Breast epithelium (tissue), 4 donors: ENCODE measurements at regions not wholly inside any gene's neighbourhood (a gene's known extent, or its start where the extent isn't known, plus 50 kb on each side); places are given as distances from the start of the nearest gene placed in this dataset.

ENCODE experiments used
- DNase-seq, 2 donors: peaks; one replicate each; pipeline ENCODE4 v3.0.0-alpha.2; 2019; ENCODE audit warnings: low spot score in 2 of 2
- H3K27ac ChIP-seq, 2 donors: fragments of 200-600 bp; sonication (generic) in 1 of 2; one replicate each; pipeline ENCODE4 v1.5.1; 2016 to 2019; ENCODE audit warnings: mild to moderate bottlenecking in 1 of 2
- H3K27me3 ChIP-seq, 2 donors: fragments of 200-600 bp; sonication (generic) in 1 of 2; one replicate each; pipeline versions ENCODE4 v1.5.1 to v1.6.0; 2017 to 2019; ENCODE audit warnings: control low read depth in 1 of 2, mild to moderate bottlenecking in 1 of 2
- H3K36me3 ChIP-seq: fragments of 200-600 bp; one replicate; pipeline ENCODE4 v1.5.1; 2019
- H3K4me1 ChIP-seq, 2 donors: fragments of 200-600 bp; sonication (generic); one replicate each; pipeline ENCODE4 v1.5.1; 2016 to 2019; ENCODE audit warnings: control low read depth in 1 of 2
- H3K4me3 ChIP-seq, 3 donors: fragments of 200-600 bp; sonication (generic); 1 replicate in 2 of 3; 2 replicates in 1 of 3; pipeline ENCODE4 v1.5.1; 2016 to 2019; ENCODE audit warnings: mild to moderate bottlenecking in 3 of 3, moderate library complexity in 2 of 3
- H3K9me3 ChIP-seq, 2 donors: fragments of 200-600 bp; sonication (generic) in 1 of 2; one replicate each; pipeline ENCODE4 v1.5.1; 2016 to 2019; ENCODE audit warnings: control low read depth in 1 of 2
- POLR2A ChIP-seq: fragments of 450-650 bp; IDR thresholded peaks from one replicate; pipeline ENCODE4 v1.6.1; 2016; ENCODE audit warnings: antibody characterized with exemption, mild to moderate bottlenecking, moderate library complexity
- POLR2AphosphoS5 ChIP-seq, 3 donors: sonication (generic); formaldehyde crosslinking; IDR thresholded peaks; one replicate each; pipeline ENCODE4 v1.6.1; 2017; ENCODE audit warnings: antibody characterized with exemption in 3 of 3
- intact Hi-C: fragments of 100-400 bp; cut with DNase I; formaldehyde crosslinking; loops from one replicate; pipeline ENCODE4 v1.15.1; 2023; ENCODE audit warnings: low total_unique reads
- TF ChIP-seq, protein P1 (sequence below), 3 donors: fragments of 450-650 bp; IDR thresholded peaks; one replicate each; pipeline ENCODE4 v1.5.1; 2016 to 2017; ENCODE audit warnings: antibody characterized with exemption in 3 of 3, mild to moderate bottlenecking in 3 of 3, moderate library complexity in 3 of 3

DNA sequence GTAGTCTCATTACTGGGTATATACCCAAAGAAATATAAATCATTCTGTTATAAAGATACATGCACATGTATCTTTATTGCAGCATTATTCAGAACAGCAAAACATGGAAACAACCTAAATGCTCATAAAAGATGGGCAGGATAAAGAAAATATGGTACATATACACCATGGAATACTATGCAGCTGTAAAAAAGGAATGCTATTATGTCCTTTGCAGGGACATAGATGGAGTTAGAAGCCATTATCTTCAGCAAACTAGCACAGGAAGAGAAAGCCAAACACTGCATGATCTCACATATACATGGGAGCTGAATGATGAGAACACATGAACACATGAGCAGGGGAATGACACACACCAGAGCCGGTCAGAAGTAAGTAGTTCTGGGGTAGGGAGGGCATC, 297.4 kb upstream of the GLI3 start:
- no peak overlapping the region for H3K27ac ChIP-seq
- no peaks in the 10 kb centered on the region for H3K4me1 ChIP-seq
- TF ChIP-seq POLR2A: no peak
- TF ChIP-seq, protein P1, sequence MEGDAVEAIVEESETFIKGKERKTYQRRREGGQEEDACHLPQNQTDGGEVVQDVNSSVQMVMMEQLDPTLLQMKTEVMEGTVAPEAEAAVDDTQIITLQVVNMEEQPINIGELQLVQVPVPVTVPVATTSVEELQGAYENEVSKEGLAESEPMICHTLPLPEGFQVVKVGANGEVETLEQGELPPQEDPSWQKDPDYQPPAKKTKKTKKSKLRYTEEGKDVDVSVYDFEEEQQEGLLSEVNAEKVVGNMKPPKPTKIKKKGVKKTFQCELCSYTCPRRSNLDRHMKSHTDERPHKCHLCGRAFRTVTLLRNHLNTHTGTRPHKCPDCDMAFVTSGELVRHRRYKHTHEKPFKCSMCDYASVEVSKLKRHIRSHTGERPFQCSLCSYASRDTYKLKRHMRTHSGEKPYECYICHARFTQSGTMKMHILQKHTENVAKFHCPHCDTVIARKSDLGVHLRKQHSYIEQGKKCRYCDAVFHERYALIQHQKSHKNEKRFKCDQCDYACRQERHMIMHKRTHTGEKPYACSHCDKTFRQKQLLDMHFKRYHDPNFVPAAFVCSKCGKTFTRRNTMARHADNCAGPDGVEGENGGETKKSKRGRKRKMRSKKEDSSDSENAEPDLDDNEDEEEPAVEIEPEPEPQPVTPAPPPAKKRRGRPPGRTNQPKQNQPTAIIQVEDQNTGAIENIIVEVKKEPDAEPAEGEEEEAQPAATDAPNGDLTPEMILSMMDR (IDR thresholded peaks at IDR 0.05): no peak
- no peak for TF ChIP-seq POLR2AphosphoS5 (IDR thresholded peaks at IDR 0.05)
- H3K9me3 ChIP-seq: peaks cover 5 to 29% of the 10 kb centered on the region in 2 donors
- H3K36me3 ChIP-seq: no peaks in the 10 kb centered on the region
- no peak overlapping the region for H3K4me3 ChIP-seq
- no peaks in the 10 kb centered on the region for H3K27me3 ChIP-seq
- no peak for DNase-seq
- intact Hi-C loops: no loop called here

DNA sequence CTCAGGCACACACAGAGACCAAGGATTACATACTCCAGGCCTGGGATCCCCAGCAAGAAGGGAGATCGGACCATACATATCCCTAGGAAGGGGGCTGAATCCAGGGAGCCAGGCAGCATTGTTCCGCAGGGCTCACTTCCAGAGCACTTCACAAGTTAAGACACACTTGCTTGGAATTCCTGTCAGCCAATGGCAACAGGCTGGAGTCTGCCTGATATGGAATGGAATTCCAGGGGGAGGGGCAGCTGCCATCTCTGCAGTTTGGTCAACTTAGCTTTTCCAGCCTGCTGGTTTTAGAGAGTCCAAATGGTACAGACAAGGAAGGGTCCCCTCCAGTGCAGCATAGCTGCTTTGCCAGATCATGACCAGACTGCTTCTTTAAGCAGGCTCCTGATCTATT, 290.0 kb upstream of the GLI3 start:
- no peak overlapping the region for H3K27ac ChIP-seq

DNA sequence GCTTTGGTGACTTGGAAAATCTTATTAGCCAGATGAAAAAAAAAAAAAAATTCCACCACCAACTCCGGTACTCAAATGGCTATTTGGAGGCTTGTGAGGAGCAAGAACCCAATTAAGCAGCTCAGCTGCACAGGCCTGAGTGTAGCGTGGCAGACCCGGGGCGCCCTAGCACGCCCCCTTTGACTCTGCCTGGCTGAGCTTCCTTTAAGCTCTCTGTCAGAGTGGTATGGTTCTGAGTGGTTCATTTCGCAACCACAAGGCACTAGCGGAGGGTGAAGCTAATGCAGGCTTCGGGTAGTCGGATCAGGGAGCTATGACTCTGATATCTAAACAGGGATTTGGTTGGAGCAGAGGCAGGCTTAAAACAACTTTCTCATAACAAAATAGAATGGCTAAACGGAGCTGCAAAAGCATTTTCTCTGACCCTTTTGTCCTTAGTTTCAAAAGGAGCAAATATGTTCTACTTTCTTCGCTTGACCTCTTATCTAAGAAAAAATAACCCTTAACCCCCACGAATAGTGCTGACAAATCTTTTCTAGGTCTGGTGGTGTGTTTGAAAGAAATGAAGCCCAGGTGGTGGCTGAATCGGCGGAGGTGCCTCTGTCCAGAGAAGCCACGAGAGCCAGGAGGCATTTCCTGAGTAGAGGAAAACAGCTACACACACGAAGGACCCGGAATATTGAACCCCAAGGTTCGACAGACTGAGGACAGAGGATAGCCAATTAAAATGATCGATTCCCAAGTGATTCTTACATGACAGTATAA, 285.4 kb upstream of the GLI3 start:
- DNase-seq: peak in 1 of 2 donors; percentile 23
- H3K27ac ChIP-seq: peak overlapping the region in 1 of 2 donors; percentile 63
- TF ChIP-seq POLR2A: no peak
- no peak for TF ChIP-seq POLR2AphosphoS5 (IDR thresholded peaks at IDR 0.05)
- TF ChIP-seq, protein P1 (IDR thresholded peaks at IDR 0.05): no peak

More for the DNA sequence above, 290.0 kb upstream of the GLI3 start:
- Histone ChIP-seq H3K4me3 (no peak overlapping the region), H3K27me3 (no peaks in the 10 kb centered on the region), H3K36me3 (no peaks in the 10 kb centered on the region), H3K4me1 (no peaks in the 10 kb centered on the region), H3K9me3 (peaks cover 14 to 16% of the 10 kb centered on the region in 2 donors)
- DNase-seq: no peak
- TF ChIP-seq POLR2AphosphoS5 (IDR thresholded peaks at IDR 0.05): no peak
- TF ChIP-seq, protein P1 (IDR thresholded peaks at IDR 0.05): no peak
- no peak for TF ChIP-seq POLR2A
- intact Hi-C loops: no loop called here

DNA sequence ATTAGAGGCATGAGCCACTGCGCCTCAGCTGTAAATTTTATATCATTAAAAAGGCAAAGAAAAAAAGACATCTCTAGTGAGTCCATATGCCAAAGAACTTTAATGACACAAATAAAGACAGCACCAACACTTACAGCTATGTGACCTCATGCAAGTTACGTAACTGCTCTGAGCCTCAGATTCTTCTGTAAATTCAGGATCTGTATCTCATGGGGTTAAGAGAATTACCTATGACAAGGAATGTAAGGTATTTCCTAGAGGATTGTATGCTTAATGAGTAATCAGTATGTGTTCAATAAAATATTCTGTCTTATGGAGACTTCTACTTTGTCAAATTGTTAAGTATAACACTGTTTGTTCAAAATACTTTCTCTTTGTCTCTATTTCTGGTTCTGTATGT, 274.0 kb upstream of the GLI3 start:
- intact Hi-C loops: no loop called here
- no peaks in the 10 kb centered on the region for H3K27me3 ChIP-seq
- H3K4me3 ChIP-seq: no peak overlapping the region
- H3K36me3 ChIP-seq: no peaks in the 10 kb centered on the region
- H3K4me1 ChIP-seq: no peaks in the 10 kb centered on the region
- DNase-seq: no peak
- no peaks in the 10 kb centered on the region for H3K9me3 ChIP-seq
- TF ChIP-seq, protein P1 (IDR thresholded peaks at IDR 0.05): no peak
- TF ChIP-seq POLR2AphosphoS5 (IDR thresholded peaks at IDR 0.05): no peak
- no peak for TF ChIP-seq POLR2A
- H3K27ac ChIP-seq: no peak overlapping the region

More for the DNA sequence above, 285.4 kb upstream of the GLI3 start:
- Histone ChIP-seq H3K9me3 (peaks cover 0 to 8% of the 10 kb centered on the region in 2 donors), H3K4me1 (no peaks in the 10 kb centered on the region), H3K27me3 (no peaks in the 10 kb centered on the region), H3K4me3 (peak overlapping the region in 1 of 3 donors; percentile 25), H3K36me3 (no peaks in the 10 kb centered on the region)
- intact Hi-C loops: no loop called here

DNA sequence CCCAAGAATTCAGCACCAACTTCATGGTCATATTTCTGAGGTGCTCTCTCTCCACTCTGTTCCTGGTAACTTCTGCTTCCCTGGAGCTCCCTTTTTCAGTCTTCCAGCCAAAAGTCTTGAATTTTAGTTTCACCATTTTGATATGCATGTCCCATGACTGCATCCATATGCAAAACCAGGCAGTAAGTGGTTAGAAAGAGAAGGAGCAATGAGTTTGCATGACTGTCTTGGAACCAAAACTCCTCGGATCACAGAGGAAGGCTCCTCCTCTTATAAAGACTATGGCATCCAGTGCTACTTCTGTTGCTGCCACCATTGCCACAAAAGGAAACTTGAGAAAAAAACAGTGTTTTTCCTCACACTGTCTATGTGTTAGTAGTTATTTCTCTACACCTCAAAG, 269.1 kb upstream of the GLI3 start:
- Histone ChIP-seq H3K9me3 (no peaks in the 10 kb centered on the region), H3K4me1 (no peaks in the 10 kb centered on the region)
- intact Hi-C loops: no loop called here

More for the DNA sequence above, 269.1 kb upstream of the GLI3 start:
- no peak overlapping the region for H3K4me3 ChIP-seq
- TF ChIP-seq POLR2AphosphoS5 (IDR thresholded peaks at IDR 0.05): no peak
- TF ChIP-seq, protein P1 (IDR thresholded peaks at IDR 0.05): no peak
- no peak for TF ChIP-seq POLR2A
- H3K27ac ChIP-seq: no peak overlapping the region
- DNase-seq: no peak
- H3K27me3 ChIP-seq: no peaks in the 10 kb centered on the region
- no peaks in the 10 kb centered on the region for H3K36me3 ChIP-seq
